HG02885 (cell line): ENCODE measurements at regions not wholly inside any gene's neighbourhood (a gene's known extent, or its start where the extent isn't known, plus 50 kb on each side); places are given as distances from the start of the nearest gene placed in this dataset.
A peak's percentile ranks its signal among the peaks of the same experiment; 100 is the strongest.

Source experiments
- ATAC-seq: cut with Tn5 transposase; IDR thresholded peaks from one replicate; pipeline ENCODE4 v1.9.1; 2021; ENCODE audit warnings: mild to moderate bottlenecking; ENCODE audit not compliant: unreplicated experiment, poor library complexity

DNA sequence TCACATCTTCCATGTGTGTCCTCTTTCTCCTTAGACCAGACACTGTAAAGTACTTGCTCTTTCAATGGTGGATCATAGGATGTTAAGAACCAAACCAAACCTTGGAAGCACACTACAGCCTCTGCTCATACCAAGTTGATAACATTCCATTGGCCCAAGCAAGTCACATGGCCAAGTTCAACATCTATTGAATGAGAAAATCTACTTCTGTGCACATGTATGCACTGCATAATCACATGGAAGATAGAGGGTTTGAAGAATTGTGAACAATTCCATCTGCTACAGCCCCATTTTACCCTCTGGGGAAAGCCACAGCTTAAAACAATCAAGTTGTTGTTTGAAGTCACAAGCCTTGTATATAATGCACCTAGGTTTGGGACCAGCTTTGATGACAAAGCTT lies 68.2 kb downstream of the MFAP3 start:
- ATAC-seq = no peak

GRCh38 chr5:154107756-154108155 lies 69.0 kb downstream of the MFAP3 start:
- ATAC-seq = no peak

DNA sequence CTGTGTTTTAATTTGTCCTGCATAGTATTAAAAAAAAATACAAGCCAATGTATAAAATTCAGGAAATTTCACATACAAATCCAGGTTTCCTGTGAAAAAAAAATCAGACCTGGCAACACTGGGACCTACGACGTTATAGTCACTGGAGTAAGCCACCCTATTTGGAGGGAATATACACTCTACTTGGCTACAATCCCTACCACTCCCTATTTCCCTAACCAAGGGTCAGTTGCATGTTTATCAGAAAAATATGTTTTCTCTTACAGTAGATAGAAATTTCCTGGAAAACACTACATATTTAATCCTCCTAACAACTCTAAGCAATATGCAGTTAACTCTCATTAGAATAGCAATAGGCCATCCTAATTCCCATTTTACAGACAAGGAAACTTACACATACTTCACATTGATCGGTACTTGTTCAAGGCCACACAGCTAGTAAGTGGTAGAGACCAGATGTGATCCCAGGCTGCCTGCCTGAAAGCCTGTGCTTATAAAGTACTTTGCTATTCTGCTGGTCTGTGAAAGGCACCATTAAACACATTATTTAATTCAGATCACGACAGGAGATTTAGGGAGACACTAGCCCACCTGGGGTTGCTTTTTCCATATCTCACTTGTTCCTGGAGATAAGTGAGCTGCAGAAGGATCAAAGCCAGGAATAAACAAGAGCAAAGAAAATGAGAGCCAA lies 70.8 kb downstream of the MFAP3 start:
- ATAC-seq = no peak

GRCh38 chr5:154110107-154110453 lies 71.3 kb downstream of the MFAP3 start:
- ATAC-seq = no peak

DNA sequence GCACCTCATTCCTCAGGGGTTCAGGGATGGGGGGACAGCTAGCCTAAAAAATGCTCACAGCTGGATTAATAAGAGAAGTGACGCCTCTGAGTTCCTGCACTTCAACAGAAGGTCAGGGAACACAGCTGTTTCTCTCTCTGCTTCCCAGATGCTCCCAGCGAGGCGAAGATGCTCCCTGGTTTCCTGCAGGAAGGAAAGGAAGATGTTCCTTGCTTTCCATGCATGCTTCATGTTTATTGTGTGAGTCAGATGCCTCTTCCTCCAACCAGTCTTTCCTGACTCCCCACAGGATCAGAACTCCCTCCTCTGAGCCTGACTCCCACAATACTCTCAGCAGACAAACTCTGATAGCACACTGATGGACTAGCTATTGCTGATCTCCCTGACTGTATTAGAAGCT lies 71.9 kb downstream of the MFAP3 start:
- ATAC-seq = no peak

DNA sequence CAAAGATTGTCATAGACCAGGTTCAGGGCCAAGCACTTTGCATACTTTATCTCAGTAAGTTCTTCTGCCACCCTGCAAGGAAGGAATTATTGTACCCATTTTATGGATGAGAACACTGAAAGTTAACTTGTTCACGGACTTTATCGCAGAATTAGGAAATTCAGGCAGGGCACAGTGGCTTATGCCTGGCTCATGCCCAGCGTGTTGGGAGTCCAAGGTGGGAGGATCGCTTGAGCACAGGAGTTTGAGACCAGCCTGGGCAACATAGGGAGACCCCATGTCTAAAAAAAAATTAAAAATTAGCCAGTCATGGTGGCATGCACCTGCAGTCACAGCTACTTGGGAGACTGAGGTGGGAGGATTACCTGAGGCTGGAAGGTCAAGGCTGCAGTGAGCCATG lies 72.4 kb downstream of the MFAP3 start:
- ATAC-seq = no peak

DNA sequence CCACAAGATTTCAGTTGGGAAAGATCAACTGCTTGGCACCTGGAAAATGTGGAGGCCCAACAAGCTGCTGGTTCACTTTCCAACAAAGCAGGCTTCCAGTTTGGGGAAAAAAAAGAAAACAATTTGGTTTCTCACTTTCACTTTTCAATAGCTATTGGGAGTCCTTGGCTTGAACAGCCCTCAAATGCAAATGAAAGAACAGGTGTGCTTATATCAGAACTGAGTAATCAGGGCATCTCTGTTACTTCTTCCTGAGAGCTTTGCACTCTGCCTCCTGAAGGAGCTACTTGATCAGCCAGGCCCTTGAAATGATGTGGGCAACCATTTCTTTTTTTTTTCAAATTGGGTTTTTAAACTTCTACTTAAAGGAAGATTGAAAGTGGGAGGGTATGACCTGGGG lies 73.5 kb downstream of the MFAP3 start:
- ATAC-seq = peak; percentile 75

GRCh38 chr5:154115291-154115690 lies 75.2 kb upstream of the GALNT10 start:
- ATAC-seq = no peak

DNA sequence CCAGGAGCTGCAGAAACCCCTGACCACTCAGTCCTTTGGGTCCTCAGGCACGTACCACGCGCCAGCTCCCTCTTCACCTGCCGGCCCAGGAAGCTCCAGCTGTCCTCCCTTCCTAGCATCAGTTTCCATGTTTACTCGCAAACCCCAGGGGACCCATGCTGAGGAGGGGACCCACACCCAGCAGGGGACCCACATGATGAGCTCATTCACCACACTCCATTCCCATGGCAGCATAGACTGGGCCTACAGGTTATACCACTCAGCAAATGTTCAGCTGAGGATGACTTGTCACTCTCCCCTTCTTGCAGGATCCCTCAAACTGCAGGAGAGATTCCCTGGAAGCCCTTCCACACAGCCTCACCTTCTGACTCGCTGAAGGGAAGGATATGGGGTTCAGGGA lies 73.5 kb upstream of the GALNT10 start:
- ATAC-seq = no peak

DNA sequence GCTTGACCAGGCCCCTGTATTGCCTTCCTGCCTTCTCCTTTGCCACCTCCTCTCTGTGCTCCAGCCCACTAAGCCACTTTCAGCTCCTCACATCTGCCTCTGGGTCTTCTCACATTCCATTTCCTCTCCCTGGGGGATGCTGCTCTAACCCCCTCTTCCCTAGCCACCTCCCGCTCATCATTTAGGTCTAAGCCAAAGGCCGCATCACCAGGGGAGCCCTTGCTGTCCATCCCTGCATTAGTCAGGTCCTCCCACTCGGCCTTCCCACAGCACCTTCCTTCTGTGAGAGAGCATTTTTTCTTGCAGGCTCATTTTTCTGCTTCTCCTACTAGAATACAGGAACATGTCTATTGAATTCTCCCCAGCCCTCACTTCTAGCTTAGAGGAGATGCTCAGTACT lies 72.6 kb upstream of the GALNT10 start:
- no peak for ATAC-seq

- ATAC-seq = no peak
These were observed 72.1 kb upstream of the GALNT10 start for GRCh38 chr5:154118385-154118784.

- ATAC-seq = peak; percentile 63
These were observed 71.6 kb upstream of the GALNT10 start for GRCh38 chr5:154118893-154119336.

- ATAC-seq = no peak
These were observed 61.5 kb upstream of the GALNT10 start for GRCh38 chr5:154129013-154129412.

GRCh38 chr5:154129921-154130320 lies 60.6 kb upstream of the GALNT10 start:
- no peak for ATAC-seq

DNA sequence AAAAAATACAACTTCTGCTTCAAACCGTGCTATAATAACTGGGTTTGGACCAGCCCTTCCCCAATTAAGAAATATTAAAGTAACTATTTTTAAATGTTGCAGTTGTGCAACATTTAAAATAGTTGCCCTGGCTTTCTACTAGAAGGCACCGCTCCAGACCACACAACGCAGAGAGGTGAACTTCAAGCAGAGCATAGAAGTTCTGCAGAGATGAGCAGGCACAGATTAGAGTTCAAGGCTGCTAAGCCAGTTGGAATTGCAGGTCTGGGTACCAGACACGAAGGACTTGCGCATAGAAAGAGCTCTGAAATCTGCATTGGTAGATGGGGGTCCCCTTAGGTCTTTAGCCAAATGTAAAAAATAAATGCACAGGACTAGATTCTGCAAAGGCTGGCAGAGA lies 58.7 kb upstream of the GALNT10 start:
- no peak for ATAC-seq

DNA sequence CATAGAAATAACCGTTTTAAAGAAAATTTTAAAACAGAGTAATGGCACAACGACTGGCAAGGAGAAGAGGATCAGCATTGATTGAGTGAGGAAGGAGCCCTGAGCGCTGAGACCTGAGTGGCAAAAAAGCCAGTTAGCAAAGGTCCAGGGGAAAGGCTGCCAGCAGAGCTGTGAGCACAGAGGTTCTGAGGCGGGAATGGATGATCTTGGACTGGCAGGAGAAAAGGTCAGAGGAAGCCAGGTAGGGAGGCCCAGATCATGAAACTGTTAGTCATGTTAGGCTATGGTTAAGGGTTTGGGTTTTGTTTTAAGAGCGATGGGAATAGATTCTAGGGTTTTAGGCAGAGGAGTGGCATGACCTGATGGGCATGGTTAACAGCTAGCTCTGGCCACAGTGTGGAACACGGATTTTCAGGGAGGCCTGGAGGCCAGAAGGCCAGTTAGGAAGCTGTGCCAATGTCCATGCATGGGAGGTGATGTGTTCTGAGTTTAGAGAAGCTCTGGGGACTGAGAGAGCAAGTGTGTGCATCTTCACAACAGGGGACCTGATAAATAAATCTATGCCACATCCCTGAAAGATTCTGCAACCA lies 57.7 kb upstream of the GALNT10 start:
- no peak for ATAC-seq

- ATAC-seq = no peak
These were observed 56.9 kb upstream of the GALNT10 start for GRCh38 chr5:154133591-154133990.

GRCh38 chr5:154134499-154134898 lies 56.0 kb upstream of the GALNT10 start:
- ATAC-seq = no peak

- no peak for ATAC-seq
These were observed 55.3 kb upstream of the GALNT10 start for GRCh38 chr5:154135125-154135817.

- ATAC-seq = no peak
These were observed 54.4 kb upstream of the GALNT10 start for GRCh38 chr5:154136141-154136540.

- no peak for ATAC-seq
These were observed 51.8 kb upstream of the GALNT10 start for GRCh38 chr5:154138701-154139100.

GRCh38 chr5:154140381-154140780 lies 50.2 kb upstream of the GALNT10 start:
- no peak for ATAC-seq
